HUES6 (cell line): ENCODE measurements at regions not wholly inside any gene's neighbourhood (a gene's known extent, or its start where the extent isn't known, plus 50 kb on each side); places are given as distances from the start of the nearest gene placed in this dataset.

Source experiments
- H3K27ac ChIP-seq: 2 replicates; pipeline ENCODE4 v1.7.0; 2013; ENCODE audit warnings: low read depth, mild to moderate bottlenecking, low read length, inconsistent platforms
- H3K27me3 ChIP-seq: 2 replicates; pipeline ENCODE4 v1.6.1; 2013; ENCODE audit warnings: low read length; ENCODE audit not compliant: control insufficient read depth, insufficient read depth
- H3K36me3 ChIP-seq: 2 replicates; pipeline ENCODE4 v1.6.1; 2013; ENCODE audit warnings: low read length; ENCODE audit not compliant: control insufficient read depth, insufficient read depth
- H3K4me1 ChIP-seq: 2 replicates; pipeline ENCODE4 v1.6.1; 2013; ENCODE audit warnings: low read length; ENCODE audit not compliant: control insufficient read depth, insufficient read depth
- H3K4me3 ChIP-seq: 2 replicates; pipeline ENCODE4 v1.5.1; 2013; ENCODE audit warnings: low read depth, low read length
- H3K9ac ChIP-seq: one replicate; pipeline ENCODE4 v1.6.1; 2013; ENCODE audit warnings: mild to moderate bottlenecking, low read length
- H3K9me3 ChIP-seq: 2 replicates; pipeline ENCODE4 v1.6.1; 2013; ENCODE audit warnings: low read depth, low read length; ENCODE audit not compliant: control insufficient read depth, insufficient read depth

DNA sequence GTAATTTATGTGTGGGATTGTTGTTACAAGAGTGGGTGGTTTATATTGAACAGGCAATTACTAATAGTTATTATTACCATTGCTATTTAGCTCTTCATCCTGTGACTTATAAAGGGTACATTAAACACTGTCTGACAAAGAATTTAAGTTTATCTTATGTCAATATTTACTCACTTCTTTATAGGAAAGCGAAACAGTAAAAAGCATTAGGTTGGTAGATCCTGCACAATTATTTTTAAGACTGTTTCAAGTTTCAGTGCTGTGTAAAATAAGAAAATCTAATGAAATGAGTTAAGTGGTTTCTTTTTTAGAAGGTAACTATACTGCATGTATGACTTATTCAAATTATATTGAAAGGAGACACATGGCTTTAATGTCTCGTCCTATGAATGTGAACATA lies 135.8 kb upstream of the MAP3K7 start:
- Histone ChIP-seq H3K27ac (no peak overlapping the region), H3K36me3 (no peaks in the 10 kb centered on the region), H3K9ac (no peak overlapping the region), H3K4me3 (no peak overlapping the region), H3K4me1 (peaks cover 8% of the 10 kb centered on the region; the same call in 1 of the 2 replicates), H3K9me3 (no peaks in the 10 kb centered on the region), H3K27me3 (no peaks in the 10 kb centered on the region)

DNA sequence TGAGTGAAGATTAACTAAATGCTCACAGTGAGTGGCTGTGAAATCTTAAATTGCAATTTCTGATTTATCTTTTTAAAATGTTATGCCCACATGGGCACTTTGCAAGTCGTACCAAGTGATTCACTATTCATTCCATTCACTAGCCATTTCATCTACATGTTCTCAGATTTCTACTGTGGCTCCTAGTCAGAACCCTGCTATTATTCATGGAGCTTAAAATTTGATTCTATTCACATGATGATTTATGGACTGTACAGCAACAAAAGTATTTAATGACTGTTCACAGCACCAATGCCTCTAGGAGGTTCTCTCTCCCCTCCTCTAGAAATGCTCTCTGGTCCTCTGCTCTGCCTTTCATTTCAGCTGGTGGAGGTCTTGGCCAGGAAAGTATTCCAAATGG lies 133.5 kb upstream of the MAP3K7 start:
- Histone ChIP-seq H3K9ac (no peak overlapping the region), H3K4me3 (no peak overlapping the region), H3K27me3 (no peaks in the 10 kb centered on the region), H3K27ac (no peak overlapping the region), H3K4me1 (peaks cover 15% of the 10 kb centered on the region), H3K36me3 (no peaks in the 10 kb centered on the region), H3K9me3 (no peaks in the 10 kb centered on the region)

DNA sequence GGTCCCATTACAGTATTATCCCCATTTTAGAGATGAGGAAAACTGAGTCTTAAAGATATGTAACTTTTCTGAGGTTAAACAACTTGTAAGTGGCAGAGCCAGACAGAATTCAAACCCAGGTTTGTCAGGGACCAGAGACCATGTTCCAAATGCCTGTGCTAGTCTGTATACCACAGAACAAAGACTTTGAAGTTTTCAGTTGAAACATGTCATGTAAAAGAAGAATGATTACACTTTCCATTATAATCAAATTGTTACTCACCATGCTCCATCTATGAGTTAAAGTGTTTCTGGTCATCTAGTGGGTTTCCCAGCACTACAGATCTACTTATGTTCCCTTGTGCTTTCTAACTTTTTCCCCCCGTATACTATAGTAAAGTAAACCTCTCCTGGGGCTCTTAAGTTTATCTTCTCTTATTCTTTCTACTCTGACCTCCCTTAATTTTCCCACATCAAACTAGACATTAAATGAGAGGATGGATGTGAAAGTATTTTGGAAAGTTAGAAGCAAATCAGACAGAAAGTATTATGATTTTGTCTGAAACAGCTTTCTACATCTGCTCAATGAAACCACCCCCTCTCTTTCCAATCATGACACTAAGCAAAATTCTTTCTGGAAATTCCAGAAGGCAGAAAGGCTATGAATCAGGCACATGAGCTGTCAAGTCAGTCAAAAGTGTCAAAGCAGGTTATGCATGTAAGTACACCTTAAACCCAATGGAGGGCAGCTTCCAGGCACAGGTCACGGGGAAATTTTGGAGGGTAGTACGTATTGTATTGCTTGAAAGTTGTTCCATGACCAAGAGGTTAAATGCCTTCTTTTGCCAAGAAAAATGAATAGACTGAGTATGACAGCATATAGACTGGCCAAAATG lies 132.7 kb upstream of the MAP3K7 start:
- Histone ChIP-seq H3K36me3 (no peaks in the 10 kb centered on the region), H3K27ac (no peak overlapping the region), H3K4me3 (no peak overlapping the region), H3K27me3 (no peaks in the 10 kb centered on the region), H3K4me1 (peaks cover 15% of the 10 kb centered on the region), H3K9me3 (no peaks in the 10 kb centered on the region), H3K9ac (no peak overlapping the region)

DNA sequence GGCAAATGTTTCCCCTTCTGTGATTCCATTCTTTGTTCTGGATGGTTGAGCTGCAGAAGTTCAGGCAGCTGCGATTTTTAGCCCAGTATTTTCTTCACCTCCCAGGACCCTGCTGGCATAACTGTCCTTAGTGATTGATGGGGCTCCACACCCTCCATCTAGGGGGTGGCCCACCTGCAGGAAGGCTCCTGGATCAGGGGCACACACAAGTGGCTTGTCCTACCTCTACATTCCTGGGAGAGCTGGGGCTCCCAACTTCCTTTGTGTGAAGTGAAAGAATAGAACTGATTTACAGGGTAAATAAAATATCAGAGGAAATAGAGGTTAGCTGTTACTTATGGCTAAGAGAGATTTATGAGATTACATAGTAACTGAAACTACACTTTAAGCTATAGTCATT lies 129.5 kb upstream of the MAP3K7 start:
- Histone ChIP-seq H3K4me1 (peaks cover 15% of the 10 kb centered on the region), H3K9me3 (no peaks in the 10 kb centered on the region), H3K27me3 (no peaks in the 10 kb centered on the region), H3K27ac (no peak overlapping the region), H3K36me3 (no peaks in the 10 kb centered on the region), H3K4me3 (no peak overlapping the region), H3K9ac (no peak overlapping the region)

DNA sequence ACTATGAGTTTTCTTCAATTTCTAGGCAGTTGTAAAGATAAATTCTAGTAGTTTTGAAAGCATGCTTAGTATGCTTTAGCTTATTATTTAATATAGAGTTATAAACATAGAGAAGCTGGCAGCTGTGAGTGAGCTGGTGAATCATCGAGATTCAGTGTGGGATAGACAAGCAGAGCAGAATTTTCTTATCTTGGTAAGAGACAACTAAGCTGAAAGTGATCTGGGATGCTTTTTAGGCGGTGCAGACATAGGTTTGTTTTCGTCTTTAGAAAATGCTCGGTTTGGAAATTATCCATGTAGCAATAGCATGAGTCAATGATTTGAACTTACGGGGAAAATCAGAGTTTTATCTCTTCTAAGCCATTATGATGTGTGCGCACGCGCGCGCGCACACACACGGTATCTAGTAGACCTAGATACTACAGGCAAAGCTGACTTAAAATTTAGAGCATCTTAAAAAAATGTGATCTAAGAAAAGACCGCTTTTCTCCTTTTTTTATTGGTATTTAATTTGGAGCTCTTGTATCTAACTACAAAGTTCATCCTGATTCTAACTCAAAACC lies 128.3 kb upstream of the MAP3K7 start:
- Histone ChIP-seq H3K4me3 (no peak overlapping the region), H3K9ac (no peak overlapping the region), H3K27me3 (no peaks in the 10 kb centered on the region), H3K4me1 (peaks cover 7% of the 10 kb centered on the region), H3K27ac (no peak overlapping the region), H3K9me3 (no peaks in the 10 kb centered on the region), H3K36me3 (no peaks in the 10 kb centered on the region)

DNA sequence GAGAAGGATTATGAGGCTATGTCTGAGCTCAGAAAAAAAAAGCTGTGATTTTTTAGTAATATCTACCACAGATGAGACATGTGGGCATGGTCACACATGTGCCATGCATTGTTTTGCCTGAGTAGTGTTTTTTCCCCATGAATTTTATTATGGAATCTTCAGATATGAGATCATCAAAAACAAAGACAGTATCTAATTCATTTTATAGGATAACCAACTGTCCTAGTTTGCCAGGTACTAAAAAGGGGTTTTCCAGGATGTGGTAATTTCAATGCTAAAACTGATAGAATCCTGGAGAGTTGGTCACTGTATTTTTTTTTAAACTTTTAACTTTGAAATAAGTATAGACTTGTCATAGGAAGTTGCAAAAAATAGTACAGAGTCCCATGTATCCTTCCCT lies 127.4 kb upstream of the MAP3K7 start:
- Histone ChIP-seq H3K4me3 (no peak overlapping the region), H3K9me3 (no peaks in the 10 kb centered on the region), H3K4me1 (peaks cover 7% of the 10 kb centered on the region), H3K27ac (no peak overlapping the region), H3K27me3 (no peaks in the 10 kb centered on the region), H3K36me3 (peaks cover 6% of the 10 kb centered on the region; the same call in 1 of the 2 replicates), H3K9ac (no peak overlapping the region)

DNA sequence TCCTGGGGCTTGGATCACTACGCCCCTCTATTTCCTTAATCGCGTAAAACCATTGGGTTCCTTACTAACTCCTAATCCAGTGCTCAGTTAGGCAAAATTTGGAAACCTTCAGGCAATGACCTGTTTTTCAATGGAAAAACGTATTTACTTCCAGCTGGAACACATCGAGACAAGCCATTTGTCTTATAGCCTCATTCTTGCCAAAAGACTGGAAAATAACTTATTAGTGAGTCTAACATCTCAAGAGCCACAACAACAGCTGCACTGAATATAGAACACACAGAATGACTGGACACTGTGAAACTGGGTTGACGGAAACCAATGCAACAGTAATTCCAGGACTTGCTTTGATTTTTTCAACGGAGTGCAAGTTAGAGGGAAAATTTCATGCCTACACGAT lies 125.2 kb upstream of the MAP3K7 start:
- H3K4me3 ChIP-seq, result no peak overlapping the region
- peaks cover 6% of the 10 kb centered on the region; the same call in 1 of the 2 replicates for H3K36me3 ChIP-seq
- H3K9ac ChIP-seq, result no peak overlapping the region
- no peaks in the 10 kb centered on the region for H3K27me3 ChIP-seq
- peaks cover 14% of the 10 kb centered on the region for H3K4me1 ChIP-seq
- no peak overlapping the region for H3K27ac ChIP-seq
- no peaks in the 10 kb centered on the region for H3K9me3 ChIP-seq

DNA sequence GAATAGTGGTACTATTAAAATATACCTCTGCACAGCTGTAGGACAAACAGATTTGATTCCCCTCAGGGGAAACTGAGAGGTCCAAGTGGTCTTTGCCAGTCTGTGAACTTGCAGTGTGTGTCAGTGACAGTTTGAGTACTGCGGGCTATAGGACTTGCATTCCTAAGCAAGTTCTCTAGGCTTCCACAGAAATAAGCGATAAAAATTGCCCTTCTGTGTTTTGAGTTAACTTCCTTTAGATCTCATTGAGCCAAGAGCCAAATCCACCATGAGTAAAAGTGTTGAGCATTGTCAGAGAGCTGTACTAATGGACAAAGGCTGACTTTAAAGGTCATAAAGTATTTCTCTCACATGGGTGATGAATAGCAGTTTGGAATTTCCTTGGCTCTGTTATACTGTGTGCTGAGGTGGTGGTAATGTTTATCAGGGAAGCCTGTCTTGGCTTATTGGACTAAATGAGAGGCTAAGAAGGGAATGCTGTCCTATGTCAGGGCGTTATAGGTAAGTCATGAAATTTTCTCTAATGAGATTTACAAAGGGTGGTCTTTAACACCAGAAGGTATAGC lies 122.6 kb upstream of the MAP3K7 start:
- Histone ChIP-seq H3K9ac (no peak overlapping the region), H3K9me3 (no peaks in the 10 kb centered on the region), H3K27ac (no peak overlapping the region), H3K36me3 (peaks cover 6% of the 10 kb centered on the region; the same call in 1 of the 2 replicates), H3K27me3 (no peaks in the 10 kb centered on the region), H3K4me1 (peaks cover 7% of the 10 kb centered on the region; the same call in 1 of the 2 replicates), H3K4me3 (no peak overlapping the region)

DNA sequence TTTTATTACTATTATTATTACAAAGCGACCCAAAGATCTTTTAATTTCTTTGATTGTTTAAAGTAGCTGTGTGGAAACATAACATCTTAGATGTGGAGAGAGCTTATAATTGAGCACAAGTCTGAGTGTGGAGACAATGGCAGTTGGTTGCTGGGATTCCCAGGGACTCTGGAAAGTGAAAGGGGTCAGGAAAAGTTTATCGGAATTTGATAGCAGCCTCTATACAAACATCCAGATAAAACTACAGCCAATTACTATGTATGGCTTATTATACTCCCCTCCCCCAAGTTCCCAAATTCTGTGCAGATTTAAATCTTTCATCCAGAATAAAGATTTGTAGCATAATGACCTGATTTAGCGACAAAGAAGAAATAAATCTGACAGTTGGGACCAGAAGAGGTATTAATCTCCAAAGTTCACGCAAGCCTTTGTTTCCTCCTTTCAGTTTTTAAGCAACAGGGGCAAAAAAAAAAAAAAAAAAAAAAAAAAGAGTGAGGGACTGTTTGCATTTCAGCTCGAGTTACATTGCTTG lies 121.4 kb upstream of the MAP3K7 start:
- Histone ChIP-seq H3K9ac (no peak overlapping the region), H3K9me3 (no peaks in the 10 kb centered on the region), H3K4me1 (peaks cover 11% of the 10 kb centered on the region; the same call in 1 of the 2 replicates), H3K27ac (no peak overlapping the region), H3K36me3 (peaks cover 6% of the 10 kb centered on the region; the same call in 1 of the 2 replicates), H3K27me3 (no peaks in the 10 kb centered on the region), H3K4me3 (no peak overlapping the region)

DNA sequence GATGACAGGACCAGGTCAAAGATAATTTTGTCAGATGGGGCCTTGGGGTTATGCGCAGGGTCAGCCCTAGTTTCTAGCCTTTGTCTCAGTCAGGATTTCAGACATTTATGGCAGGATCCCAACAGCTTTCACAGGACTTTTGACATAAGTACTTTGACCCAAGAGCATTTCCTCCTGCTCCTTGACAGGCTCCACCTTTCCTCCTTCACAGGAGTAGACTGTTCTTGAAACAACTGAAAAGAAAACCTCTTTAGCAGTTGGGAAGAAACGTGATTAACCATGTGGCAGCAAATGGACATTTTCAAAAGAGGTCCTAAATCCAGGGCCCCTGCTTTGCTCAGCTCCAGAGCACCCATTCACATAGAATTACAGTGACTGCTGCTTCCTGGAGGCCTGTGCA lies 120.4 kb upstream of the MAP3K7 start:
- Histone ChIP-seq H3K9ac (no peak overlapping the region), H3K4me3 (no peak overlapping the region), H3K27me3 (no peaks in the 10 kb centered on the region), H3K9me3 (no peaks in the 10 kb centered on the region), H3K4me1 (peaks cover 14% of the 10 kb centered on the region; the same call in 1 of the 2 replicates), H3K36me3 (peaks cover 6% of the 10 kb centered on the region; the same call in 1 of the 2 replicates), H3K27ac (no peak overlapping the region)

DNA sequence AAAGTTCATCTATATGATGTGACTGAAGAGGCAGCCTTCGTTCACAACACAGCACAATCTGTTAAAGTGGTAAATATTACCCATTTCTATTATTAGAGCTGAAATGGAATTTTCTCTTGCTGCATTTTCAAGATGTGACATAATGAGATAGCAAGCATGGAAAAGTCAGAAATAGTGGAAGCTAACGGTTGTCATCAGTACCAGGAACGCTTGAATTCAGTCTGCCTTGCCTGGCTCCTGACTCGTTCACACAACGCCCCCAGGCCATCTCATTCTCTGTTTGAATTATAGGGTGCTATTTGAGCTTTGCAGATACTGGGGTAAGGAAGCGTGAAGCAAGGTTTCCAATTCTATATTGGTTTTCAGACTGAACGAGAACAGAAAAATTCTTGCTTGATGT lies 116.5 kb upstream of the MAP3K7 start:
- Histone ChIP-seq H3K9ac (no peak overlapping the region), H3K36me3 (no peaks in the 10 kb centered on the region), H3K27ac (no peak overlapping the region), H3K27me3 (no peaks in the 10 kb centered on the region), H3K4me3 (no peak overlapping the region), H3K9me3 (no peaks in the 10 kb centered on the region), H3K4me1 (peaks cover 40% of the 10 kb centered on the region)
